ENCODE measurements at regions not wholly inside any gene's neighbourhood (a gene's known extent, or its start where the extent isn't known, plus 50 kb on each side); places are given as distances from the start of the nearest gene placed in this dataset.

DNA sequence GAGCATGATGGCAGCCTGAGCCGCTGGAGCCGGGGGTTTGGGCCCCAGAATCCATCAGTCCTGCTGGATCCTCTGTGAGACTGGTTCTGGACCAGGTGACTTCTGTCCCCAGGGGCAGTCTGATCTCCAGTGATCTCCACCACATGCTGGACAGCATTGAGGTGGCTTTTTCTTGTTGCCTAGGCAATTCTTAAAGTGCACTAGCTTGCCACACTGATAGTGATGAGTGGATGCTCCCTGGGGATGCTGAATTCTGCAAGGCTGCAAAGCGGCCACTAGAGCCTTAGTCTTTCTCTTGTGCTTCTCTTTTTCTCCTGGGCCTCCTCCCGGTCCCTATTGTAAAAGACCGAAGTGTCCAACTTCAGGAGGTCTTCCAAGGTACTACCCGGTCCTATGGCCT lies 70.4 kb upstream of the ATP11B start:
- TF ChIP-seq, protein P1, sequence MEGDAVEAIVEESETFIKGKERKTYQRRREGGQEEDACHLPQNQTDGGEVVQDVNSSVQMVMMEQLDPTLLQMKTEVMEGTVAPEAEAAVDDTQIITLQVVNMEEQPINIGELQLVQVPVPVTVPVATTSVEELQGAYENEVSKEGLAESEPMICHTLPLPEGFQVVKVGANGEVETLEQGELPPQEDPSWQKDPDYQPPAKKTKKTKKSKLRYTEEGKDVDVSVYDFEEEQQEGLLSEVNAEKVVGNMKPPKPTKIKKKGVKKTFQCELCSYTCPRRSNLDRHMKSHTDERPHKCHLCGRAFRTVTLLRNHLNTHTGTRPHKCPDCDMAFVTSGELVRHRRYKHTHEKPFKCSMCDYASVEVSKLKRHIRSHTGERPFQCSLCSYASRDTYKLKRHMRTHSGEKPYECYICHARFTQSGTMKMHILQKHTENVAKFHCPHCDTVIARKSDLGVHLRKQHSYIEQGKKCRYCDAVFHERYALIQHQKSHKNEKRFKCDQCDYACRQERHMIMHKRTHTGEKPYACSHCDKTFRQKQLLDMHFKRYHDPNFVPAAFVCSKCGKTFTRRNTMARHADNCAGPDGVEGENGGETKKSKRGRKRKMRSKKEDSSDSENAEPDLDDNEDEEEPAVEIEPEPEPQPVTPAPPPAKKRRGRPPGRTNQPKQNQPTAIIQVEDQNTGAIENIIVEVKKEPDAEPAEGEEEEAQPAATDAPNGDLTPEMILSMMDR (conservative IDR thresholded peaks at IDR 0.05; ENCODE audit: low read length) = no peak
- TF ChIP-seq EZH2phosphoT487 (IDR thresholded peaks at IDR 0.05; ENCODE audit: borderline replicate concordance, low read depth, low read length) = no peak
